Breast epithelium (tissue), 4 donors: ENCODE measurements at regions not wholly inside any gene's neighbourhood (a gene's known extent, or its start where the extent isn't known, plus 50 kb on each side); places are given as distances from the start of the nearest gene placed in this dataset.
"Not testable (repeated sequence)": the region's sequence is repeated elsewhere in the genome, so short reads cannot be mapped to it uniquely, and the experiment has no call there.

ENCODE experiments used
- DNase-seq, 2 donors: peaks; one replicate each; pipeline ENCODE4 v3.0.0-alpha.2; 2019; ENCODE audit warnings: low spot score in 2 of 2
- H3K27ac ChIP-seq, 2 donors: fragments of 200-600 bp; sonication (generic) in 1 of 2; one replicate each; pipeline ENCODE4 v1.5.1; 2016 to 2019; ENCODE audit warnings: mild to moderate bottlenecking in 1 of 2
- H3K27me3 ChIP-seq, 2 donors: fragments of 200-600 bp; sonication (generic) in 1 of 2; one replicate each; pipeline versions ENCODE4 v1.5.1 to v1.6.0; 2017 to 2019; ENCODE audit warnings: control low read depth in 1 of 2, mild to moderate bottlenecking in 1 of 2
- H3K36me3 ChIP-seq: fragments of 200-600 bp; one replicate; pipeline ENCODE4 v1.5.1; 2019
- H3K4me1 ChIP-seq, 2 donors: fragments of 200-600 bp; sonication (generic); one replicate each; pipeline ENCODE4 v1.5.1; 2016 to 2019; ENCODE audit warnings: control low read depth in 1 of 2
- H3K4me3 ChIP-seq, 3 donors: fragments of 200-600 bp; sonication (generic); 1 replicate in 2 of 3; 2 replicates in 1 of 3; pipeline ENCODE4 v1.5.1; 2016 to 2019; ENCODE audit warnings: mild to moderate bottlenecking in 3 of 3, moderate library complexity in 2 of 3
- H3K9me3 ChIP-seq, 2 donors: fragments of 200-600 bp; sonication (generic) in 1 of 2; one replicate each; pipeline ENCODE4 v1.5.1; 2016 to 2019; ENCODE audit warnings: control low read depth in 1 of 2
- POLR2A ChIP-seq: fragments of 450-650 bp; IDR thresholded peaks from one replicate; pipeline ENCODE4 v1.6.1; 2016; ENCODE audit warnings: antibody characterized with exemption, mild to moderate bottlenecking, moderate library complexity
- POLR2AphosphoS5 ChIP-seq, 3 donors: sonication (generic); formaldehyde crosslinking; IDR thresholded peaks; one replicate each; pipeline ENCODE4 v1.6.1; 2017; ENCODE audit warnings: antibody characterized with exemption in 3 of 3
- intact Hi-C: fragments of 100-400 bp; cut with DNase I; formaldehyde crosslinking; loops from one replicate; pipeline ENCODE4 v1.15.1; 2023; ENCODE audit warnings: low total_unique reads
- TF ChIP-seq, protein P1 (sequence below), 3 donors: fragments of 450-650 bp; IDR thresholded peaks; one replicate each; pipeline ENCODE4 v1.5.1; 2016 to 2017; ENCODE audit warnings: antibody characterized with exemption in 3 of 3, mild to moderate bottlenecking in 3 of 3, moderate library complexity in 3 of 3

DNA sequence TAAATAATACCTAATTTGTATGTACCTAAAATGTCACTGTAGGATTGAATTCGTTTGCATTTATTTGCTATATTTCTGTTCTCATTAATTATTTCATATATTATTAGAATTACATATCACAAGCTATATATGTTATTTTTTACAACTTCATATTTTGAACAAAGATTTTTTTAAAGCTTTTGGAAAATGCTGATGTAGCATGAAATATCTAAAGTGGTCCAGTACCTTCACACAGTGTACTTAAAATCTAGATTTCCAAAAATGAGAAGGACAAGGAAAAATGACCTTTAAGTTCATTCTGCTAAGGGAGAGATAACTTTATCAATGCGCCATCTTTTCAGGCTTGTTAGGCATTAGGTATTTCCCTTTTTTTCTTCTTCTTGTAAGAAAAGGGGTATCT is 71.8 kb downstream of the LARP7 start:
- no peak for DNase-seq
- H3K27me3 ChIP-seq, result peaks cover 3 to 14% of the 10 kb centered on the region in 2 donors
- H3K4me3 ChIP-seq, result no peak overlapping the region
- peaks cover 0 to 6% of the 10 kb centered on the region in 2 donors for H3K4me1 ChIP-seq
- H3K27ac ChIP-seq, result no peak overlapping the region
- intact Hi-C loops, result no loop called here
- no peaks in the 10 kb centered on the region for H3K36me3 ChIP-seq
- H3K9me3 ChIP-seq, result no peaks in the 10 kb centered on the region
- TF ChIP-seq POLR2A (no peak), POLR2AphosphoS5 (IDR thresholded peaks at IDR 0.05) (no peak)
- TF ChIP-seq, protein P1, sequence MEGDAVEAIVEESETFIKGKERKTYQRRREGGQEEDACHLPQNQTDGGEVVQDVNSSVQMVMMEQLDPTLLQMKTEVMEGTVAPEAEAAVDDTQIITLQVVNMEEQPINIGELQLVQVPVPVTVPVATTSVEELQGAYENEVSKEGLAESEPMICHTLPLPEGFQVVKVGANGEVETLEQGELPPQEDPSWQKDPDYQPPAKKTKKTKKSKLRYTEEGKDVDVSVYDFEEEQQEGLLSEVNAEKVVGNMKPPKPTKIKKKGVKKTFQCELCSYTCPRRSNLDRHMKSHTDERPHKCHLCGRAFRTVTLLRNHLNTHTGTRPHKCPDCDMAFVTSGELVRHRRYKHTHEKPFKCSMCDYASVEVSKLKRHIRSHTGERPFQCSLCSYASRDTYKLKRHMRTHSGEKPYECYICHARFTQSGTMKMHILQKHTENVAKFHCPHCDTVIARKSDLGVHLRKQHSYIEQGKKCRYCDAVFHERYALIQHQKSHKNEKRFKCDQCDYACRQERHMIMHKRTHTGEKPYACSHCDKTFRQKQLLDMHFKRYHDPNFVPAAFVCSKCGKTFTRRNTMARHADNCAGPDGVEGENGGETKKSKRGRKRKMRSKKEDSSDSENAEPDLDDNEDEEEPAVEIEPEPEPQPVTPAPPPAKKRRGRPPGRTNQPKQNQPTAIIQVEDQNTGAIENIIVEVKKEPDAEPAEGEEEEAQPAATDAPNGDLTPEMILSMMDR (IDR thresholded peaks at IDR 0.05), result no peak

DNA sequence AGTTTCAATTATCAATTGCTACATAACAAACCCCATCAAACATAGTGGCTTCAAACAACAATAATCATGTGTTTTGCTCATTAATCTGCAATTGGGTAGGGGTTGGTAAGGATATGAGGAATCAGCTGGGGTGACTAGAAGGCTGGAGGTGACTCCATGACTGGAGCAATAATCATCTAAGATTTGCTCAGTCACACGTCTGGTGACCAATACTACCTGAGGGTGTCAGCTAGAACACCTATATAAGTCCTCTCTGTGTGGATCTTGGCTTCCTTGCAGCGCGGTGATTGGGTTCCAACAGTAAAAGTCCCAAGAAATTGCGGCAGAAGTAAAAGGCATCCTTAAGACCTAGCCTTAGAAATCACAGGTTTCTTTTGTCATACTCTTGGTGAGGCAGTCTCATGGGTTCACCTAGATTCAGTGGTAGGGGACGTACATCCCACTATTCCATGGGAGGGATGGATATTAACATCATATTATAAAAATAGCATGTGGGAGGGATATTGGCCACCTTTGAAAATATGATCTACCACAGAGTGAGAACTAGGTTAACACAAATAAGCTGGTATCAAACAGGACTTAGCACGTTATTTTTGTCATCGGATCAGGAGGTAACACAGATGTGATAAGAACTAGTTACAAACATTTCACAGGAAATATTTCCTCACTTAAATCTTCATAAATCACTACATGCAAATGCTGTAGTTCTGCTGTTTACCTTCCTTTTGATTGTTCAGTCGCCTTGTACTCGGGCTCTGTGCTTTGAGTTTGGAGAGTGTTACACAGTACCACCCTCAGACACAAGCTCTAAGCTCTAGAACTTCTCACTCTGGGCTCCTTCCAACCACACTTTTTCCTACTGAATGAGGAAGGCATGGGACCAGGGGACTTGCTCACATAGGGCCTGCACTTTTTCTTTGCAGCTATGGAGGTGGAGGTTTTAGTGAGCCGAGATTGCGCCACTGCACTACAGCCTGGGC is 78.3 kb downstream of the LARP7 start:
- no peak for TF ChIP-seq POLR2AphosphoS5 (IDR thresholded peaks at IDR 0.05)
- TF ChIP-seq, protein P1 (IDR thresholded peaks at IDR 0.05), result no peak
- Histone ChIP-seq H3K9me3 (no peaks in the 10 kb centered on the region), H3K4me1 (no peaks in the 10 kb centered on the region), H3K36me3 (no peaks in the 10 kb centered on the region), H3K4me3 (no peak overlapping the region), H3K27ac (no peak overlapping the region), H3K27me3 (no peaks in the 10 kb centered on the region)
- intact Hi-C loops, result no loop called here
- DNase-seq, result no peak

DNA sequence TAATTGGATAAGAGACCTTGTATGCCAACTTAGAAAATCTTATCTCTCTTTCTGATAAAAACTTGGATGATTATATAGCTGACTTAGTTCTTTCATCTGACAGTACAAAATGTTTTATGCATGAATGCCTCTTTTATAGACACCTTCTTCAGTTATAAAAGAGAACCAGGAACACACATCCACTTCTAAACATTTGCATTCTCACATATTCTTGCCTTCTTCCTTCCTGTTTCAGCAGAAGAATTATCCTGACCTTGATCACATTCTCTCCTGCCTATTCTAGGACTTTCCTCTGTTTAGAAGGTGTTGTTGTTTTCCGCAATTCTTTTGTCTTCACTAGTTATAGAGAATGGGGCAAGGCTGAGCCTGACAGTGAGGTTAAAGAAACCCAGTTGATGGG is 80.9 kb downstream of the LARP7 start:
- DNase-seq, result no peak
- H3K4me1 ChIP-seq, result no peaks in the 10 kb centered on the region
- H3K27me3 ChIP-seq, result no peaks in the 10 kb centered on the region
- H3K9me3 ChIP-seq, result no peaks in the 10 kb centered on the region
- H3K4me3 ChIP-seq, result no peak overlapping the region
- intact Hi-C loops, result no loop called here
- no peak overlapping the region for H3K27ac ChIP-seq
- no peak for TF ChIP-seq POLR2AphosphoS5 (IDR thresholded peaks at IDR 0.05)
- TF ChIP-seq, protein P1 (IDR thresholded peaks at IDR 0.05), result no peak
- no peak for TF ChIP-seq POLR2A
- H3K36me3 ChIP-seq, result no peaks in the 10 kb centered on the region

DNA sequence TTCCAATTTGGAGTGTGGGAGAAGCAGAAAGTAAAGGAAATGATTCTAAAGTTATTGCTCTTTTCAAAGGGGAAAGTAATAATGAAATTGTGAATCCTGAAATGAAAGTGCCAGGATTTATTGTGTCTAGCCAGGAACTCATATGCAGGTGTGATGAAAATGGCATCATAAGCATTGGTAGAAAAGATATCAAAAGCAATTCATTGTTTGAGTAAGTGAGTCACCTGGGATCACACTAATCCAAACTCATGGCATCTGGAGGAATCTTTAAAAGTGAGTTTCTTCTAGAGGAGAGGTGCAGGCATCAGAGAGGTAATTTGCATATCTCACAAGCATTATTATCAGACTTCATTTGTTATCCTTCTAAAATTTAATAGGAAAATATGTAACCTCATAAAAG is 84.7 kb downstream of the LARP7 start:
- no peak overlapping the region for H3K27ac ChIP-seq
- TF ChIP-seq, protein P1 (IDR thresholded peaks at IDR 0.05), result no peak
- TF ChIP-seq POLR2AphosphoS5 (IDR thresholded peaks at IDR 0.05) (no peak), POLR2A (no peak)
- no peak overlapping the region for H3K4me3 ChIP-seq
- DNase-seq, result no peak
- H3K27me3 ChIP-seq, result no peaks in the 10 kb centered on the region
- H3K4me1 ChIP-seq, result no peaks in the 10 kb centered on the region
- H3K36me3 ChIP-seq, result no peaks in the 10 kb centered on the region
- intact Hi-C loops, result no loop called here
- H3K9me3 ChIP-seq, result no peaks in the 10 kb centered on the region

DNA sequence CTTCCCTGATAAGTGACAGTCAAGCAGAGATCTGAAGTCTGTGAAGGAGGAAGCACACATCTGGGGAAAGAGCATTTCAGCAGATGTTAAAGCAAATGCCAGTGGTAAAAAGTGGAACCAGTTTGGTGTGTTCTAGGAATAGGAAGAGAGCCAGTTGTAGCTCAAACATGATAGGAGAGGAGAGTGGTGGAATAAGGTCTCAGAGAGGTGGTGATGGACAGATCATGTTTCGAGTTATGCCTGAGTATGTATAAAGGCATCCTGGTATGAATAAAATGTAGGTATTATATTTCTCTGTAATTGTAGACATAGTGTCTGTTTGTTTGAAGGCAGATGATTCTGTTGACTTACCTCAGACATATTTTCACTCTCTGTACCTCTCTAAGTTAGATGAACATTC is 89.1 kb downstream of the LARP7 start:
- H3K4me1 ChIP-seq, result no peaks in the 10 kb centered on the region
- H3K4me3 ChIP-seq, result no peak overlapping the region
- no peaks in the 10 kb centered on the region for H3K9me3 ChIP-seq
- H3K27ac ChIP-seq, result no peak overlapping the region
- no peak for DNase-seq
- no peaks in the 10 kb centered on the region for H3K27me3 ChIP-seq
- intact Hi-C loops, result no loop called here
- TF ChIP-seq, protein P1 (IDR thresholded peaks at IDR 0.05), result no peak
- no peaks in the 10 kb centered on the region for H3K36me3 ChIP-seq

DNA sequence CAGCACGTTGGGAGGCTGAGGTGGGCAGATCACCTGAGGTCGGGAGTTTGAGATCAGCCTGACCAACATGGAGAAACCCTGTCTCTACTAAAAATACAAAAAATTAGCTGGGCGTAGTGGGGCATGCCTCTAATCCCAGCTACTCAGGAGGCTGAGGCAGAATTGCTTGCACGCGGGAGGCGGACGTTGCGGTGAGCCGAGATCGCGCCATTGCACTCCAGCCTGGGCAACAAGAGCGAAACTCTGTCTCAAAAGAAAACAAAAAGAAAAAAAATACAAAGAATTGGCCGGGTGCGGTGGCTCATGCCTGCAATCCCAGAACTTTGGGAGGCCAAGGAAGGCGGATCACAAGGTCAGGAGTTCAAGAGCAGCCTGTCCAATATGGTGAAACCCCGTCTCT is 90.8 kb downstream of the LARP7 start:
- H3K36me3 ChIP-seq, H3K4me1 ChIP-seq, H3K4me3 ChIP-seq, H3K27ac ChIP-seq, intact Hi-C loops, H3K9me3 ChIP-seq, DNase-seq, H3K27me3 ChIP-seq: not testable (repeated sequence)
